DMS53 treated with DMSO at 0.1 percent for 48 hours (cell line): ENCODE measurements at regions not wholly inside any gene's neighbourhood (a gene's known extent, or its start where the extent isn't known, plus 50 kb on each side); places are given as distances from the start of the nearest gene placed in this dataset.

Experiments
- DNase-seq: peaks from one replicate; lab custom pipeline; 2025; ENCODE audit not compliant: unreplicated experiment; lab: John Stamatoyannopoulos, UW

DNA sequence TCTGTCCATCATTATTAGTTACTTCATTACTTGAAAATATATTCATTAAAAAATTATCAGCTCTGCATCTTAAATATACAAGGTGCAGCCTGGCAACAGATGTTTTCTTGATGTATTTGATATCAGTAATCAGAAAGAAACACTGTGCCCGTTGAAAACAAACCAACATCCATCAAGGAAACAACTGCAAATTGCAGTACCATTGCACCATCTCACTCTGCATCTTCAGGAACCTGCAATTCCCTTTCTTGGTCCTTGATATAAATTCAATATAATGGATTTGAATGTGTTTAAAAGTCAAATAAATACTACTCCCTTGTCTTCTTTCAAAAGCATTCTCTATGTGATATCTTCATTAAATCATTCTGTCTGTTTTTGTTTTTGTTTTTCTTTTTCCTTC, 1131.2 kb downstream of the FAM181B start:
- DNase-seq, result no peak

DNA sequence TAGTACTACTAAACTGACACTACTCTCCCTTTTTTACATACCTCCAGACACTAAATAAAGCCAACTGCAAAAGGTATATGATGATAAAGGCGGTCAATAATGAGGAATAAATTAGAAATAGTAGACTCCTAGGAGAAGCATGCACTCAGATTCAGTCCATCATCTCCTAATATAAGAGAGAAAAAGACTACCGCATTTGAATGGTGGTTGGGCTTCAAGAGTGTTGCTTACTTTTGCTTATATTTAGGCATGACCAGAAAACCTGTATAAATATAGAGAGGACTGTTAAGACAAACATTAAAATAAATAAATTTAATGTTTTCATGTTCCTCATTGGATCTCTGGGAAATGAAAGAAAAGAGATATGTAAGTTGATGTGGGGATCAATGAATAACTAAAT, 1137.0 kb downstream of the FAM181B start:
- peak; percentile 97 for DNase-seq

DNA sequence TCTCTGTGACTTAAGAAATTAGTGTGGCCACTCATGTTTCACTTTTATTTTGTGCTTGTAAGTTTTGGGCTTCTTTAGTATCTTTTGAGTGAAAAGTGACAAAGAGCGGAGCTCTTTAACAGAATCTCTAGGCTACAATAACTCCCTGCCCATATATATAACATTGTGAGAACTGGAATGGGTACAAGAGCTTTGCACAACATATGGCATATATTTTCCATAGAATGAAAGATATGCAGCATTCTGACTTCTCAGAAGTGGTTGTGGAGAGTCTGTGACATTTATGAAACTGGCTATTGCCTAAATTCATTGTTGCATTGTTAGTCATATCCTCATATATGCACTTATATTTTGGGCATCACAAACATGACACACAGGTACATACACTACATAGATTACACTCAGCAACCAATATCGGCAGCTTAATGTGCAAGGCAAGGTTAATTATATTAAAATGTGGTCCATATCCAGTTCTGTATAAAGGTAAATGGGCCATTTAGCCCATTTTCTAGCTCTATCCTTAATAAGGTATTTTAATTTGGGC, 1148.2 kb downstream of the FAM181B start:
- no peak for DNase-seq

DNA sequence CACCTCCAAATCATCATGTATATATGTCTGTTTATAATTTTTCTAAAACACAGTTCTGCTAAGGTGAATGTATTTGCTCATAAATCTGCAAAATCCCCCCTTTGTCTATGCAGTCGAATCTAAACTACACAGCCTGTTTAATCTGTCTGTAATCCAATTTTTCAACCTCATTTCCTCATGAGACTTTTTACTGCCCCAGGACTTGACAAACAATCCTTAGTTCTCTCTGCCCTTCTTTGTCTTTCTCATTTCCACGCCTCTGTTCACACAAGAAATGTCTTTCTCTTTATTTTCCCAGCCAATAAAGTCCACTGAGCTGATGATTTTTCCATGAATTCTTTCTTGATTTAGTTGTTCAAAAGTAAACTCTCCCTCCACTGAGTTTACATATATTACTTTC, 1154.3 kb downstream of the FAM181B start:
- no peak for DNase-seq

DNA sequence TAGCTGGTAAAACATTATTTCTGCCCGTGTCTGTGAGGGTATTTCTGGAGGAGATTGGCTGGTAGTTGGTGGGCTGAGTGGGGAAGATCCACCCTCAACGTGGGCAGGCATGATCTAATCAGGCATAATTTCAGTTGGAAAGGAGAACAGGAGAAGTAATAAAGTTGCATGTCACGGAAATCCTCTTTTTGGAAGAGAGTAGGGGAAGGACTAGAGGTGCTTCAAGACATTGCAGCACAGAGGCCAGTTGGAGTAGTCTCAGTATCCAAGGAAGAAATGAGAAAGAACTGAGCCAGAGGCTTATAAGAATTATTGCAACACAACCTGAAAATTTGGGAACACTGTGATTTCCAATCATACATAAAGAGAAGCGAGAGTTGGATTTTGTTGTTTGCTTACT, 1155.1 kb downstream of the FAM181B start:
- DNase-seq, result no peak

DNA sequence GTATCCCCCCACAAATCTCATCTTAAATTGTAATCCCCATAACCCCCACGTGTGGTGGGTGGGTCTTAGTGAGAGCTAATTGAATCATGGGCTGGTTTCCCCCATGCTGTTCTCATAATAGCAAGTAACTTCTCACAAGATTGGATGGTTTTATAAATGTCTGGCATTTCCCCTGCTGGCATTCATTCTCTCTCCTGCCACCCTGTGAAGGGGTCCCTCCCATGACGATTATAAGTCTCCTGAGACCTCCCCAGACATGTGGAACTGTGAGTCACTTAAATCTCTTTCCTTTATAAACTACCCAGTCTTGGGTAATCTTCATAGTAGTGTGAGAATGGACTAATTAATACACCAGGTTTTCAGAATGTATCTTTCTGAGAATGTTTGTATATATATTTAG, 1159.4 kb downstream of the FAM181B start:
- no peak for DNase-seq

DNA sequence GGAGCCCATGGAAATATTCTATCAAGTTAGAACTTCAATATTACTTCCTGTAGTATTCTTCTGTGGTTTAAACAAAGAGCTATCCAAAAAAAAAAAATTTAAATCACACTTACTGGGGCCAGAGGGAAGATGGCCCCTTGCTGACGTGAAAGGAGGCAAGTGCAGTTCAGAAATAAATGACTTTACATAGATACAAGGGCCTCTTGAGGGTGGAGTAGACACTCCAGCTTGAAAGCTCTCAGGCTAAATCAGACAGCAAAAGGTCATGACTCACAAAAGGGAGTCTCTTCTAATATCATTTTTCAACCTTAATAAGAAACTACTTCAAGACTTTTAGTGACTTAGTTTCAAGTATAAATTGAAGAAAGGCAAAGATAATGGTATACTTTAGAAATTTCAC, 1160.3 kb downstream of the FAM181B start:
- DNase-seq, result peak; percentile 94

DNA sequence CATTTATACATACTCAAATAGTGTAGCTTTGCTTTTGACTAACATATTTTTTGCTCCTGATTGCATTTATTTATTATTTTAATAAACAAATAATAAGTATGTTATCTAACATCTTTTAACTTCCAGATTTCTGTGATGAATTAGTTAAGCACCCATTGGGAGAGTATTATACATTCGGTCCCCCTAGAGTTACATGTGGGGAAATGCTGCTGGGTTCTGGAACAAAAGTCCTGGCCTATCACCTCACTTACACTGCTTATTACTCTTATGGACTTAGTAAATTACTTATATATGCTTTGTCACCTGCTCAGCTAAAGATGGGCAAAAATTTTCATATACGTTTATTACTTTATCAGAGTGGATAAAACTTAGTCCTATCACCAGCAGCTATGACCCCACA, 1163.0 kb downstream of the FAM181B start:
- DNase-seq, result no peak

DNA sequence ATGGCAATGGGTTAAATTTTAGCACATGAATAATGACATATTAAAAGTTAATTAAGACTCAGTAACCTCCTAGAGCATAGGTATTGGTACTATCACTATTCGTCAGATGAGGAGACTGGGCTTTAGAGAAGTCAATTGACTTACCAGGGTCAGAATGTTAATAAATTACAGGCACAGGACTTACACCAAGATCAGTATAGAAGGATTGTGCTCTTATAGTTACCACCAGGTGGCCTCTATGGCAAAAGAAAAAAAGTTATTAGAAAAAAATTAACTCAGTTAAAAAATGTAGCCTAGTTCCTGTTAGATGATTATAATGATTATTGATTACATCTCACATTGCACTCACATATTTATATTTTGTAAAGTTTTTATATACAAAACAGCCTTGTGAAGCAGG, 1163.7 kb downstream of the FAM181B start:
- DNase-seq, result peak; percentile 50

DNA sequence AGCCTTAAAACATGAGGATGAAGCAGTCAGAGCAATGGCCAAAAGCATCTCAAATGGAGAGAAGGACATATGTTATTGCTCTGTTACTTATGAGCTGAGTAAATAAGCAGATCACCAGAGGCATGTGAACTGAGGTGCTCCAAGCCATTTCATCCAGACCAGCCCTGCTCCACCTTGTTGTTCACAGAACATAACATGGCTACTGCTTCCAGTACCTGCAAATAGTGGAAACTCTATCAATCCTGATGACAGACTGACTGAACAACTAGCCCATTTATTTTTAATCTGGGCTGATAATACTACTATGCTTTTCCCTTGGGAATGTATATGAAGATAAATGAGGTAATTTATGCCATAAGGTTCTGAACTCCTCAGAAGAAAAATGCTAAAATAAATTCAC, 1164.7 kb downstream of the FAM181B start:
- no peak for DNase-seq

DNA sequence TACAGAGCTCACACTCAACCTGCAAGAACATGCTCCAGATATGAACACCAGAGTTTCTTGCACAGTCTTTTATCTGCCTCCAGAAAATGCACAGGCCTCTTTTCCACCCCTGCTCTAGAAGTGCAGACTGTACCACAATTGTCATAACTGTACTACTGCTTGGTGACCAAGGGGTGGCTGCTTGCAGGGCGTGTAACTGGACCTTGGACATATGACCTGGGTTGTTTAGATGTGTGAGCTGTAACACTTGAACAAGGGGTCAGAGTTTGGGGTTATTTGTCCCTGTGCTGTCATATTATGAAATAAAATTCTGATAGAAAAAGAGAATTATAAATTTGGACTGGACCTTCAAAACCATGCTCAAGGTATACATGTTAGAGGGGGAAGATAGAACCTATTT, 1185.5 kb downstream of the FAM181B start:
- DNase-seq, result no peak

DNA sequence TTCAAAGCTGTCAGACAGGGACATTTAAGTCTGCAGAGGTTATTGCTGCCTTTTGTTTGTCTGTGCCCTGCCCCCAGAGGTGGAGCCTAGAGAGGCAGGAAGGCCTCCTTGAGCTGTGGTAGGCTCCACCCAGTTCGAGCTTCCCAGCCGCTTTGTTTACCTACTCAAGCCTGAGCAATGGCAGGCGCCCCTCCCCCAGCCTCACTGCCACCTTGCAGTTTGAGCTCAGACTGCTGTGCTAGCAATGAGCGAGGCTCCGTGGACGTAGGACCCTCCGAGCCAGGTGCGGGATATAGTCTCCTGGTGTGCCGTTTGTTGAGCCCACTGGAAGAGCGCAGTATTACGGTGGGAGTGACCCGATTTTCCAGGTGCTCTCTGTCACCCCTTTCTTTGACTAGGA, 1193.9 kb downstream of the FAM181B start:
- DNase-seq, result peak; percentile 33

DNA sequence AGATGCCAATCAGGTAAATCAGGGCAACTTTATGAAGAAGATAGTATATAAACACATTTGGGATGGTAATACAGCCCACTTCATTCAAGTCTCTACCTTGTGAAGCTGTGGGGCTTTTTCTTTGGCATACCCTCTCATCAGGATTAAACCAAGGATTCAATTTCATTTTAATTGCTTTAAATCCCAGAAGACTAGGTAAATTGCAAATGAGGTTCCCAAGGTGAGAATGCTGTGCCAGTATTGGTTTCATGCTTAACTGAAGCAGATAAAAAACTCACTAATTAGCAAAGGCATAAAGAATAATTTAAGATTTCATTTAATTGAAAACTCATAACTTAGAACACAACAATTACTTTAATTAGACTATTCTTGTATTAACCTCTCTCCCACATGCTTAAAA, 1218.1 kb downstream of the FAM181B start:
- no peak for DNase-seq

DNA sequence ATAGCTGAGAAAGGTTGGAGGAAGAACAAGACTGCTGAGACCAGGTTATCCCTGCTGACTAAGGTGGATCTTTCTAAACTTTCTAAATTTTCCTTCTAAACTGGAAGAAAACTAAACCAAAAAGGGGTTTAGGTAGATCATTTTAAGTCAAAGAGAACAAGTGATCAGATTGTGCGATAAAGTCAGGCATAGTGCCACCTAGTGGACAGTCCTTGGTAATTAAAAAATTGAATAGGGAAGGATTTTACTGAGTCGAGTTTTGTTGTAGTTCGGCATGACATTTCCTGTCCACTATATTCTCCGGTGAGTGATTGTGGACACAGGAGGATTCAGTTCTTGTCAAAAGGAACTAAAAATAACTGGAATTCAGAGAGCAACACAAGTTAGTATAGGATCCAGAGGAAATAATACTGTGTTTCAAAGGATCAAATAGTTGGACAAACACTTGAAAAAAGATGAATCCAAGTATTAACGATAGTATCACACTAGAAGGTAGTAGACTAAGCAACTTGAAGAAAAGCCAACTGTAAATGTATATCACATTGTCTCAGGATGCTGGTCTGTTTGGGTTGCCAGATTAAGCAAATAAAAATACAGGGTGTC, 1236.4 kb downstream of the FAM181B start:
- peak; percentile 90 for DNase-seq

DNA sequence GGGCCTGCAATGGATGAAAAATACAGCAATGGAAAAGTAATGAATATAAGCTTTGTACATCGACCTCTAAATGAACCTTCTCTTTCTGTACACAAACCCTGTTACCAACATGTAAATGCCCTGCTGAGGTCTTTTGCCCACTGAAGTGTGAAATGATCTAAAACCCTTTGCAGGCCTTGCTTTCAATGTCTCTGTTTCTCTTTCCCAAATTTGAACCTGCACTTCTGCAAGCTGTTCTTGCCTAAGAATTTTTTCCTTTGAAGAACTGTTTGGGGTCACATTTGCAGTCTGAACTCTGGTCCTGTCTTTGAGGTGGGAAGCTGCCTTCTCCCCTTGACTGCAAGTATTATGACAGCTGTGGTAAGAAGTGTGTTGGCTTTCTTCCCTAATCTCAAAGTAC, 1237.1 kb downstream of the FAM181B start:
- no peak for DNase-seq

DNA sequence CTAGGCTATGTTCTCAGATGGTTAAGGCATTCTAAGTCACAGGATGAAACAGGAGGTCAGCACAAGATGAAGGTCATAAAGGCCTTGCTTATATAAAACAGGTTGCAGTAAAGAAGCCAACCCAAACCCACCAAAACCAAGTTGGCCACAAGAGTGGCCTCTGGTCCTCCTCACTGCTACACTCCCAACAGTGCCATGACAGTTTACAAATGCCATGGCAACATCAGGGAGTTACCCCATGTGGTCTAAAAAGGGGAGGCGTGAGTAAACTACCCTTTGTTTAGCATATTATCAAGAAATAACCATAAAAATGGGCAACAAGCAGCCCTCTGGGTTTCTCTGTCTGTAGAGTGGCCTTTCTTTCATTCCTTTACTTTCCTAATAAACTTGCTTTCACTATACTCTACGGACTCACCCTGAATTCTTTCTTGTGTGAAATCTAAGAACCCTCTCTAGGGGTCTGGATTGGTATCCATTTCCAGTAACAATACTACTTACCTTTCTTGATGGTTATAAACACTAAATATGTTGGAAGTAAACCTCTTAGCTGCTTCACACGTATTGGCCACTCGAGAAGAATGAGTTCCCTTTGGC, 1237.9 kb downstream of the FAM181B start:
- DNase-seq, result no peak

DNA sequence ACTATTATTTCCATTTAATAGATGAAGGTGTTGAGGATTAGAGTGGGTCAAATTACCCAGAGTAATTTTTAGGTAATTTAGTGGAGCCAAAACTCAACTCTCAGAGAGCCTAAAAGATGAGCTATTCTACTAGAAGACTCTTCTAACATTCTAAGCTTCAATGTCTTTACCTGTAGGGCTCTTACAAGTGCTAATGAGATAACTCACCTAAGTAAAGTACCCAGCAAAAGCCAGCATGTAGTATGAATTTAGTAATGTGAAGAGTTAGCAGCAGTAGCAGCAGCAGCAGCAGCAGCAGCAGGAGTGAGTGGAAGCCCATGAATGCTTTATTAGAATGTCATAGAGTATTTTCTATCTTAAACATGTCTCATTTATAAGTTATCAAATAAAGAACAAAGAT, 1239.2 kb downstream of the FAM181B start:
- DNase-seq, result no peak

DNA sequence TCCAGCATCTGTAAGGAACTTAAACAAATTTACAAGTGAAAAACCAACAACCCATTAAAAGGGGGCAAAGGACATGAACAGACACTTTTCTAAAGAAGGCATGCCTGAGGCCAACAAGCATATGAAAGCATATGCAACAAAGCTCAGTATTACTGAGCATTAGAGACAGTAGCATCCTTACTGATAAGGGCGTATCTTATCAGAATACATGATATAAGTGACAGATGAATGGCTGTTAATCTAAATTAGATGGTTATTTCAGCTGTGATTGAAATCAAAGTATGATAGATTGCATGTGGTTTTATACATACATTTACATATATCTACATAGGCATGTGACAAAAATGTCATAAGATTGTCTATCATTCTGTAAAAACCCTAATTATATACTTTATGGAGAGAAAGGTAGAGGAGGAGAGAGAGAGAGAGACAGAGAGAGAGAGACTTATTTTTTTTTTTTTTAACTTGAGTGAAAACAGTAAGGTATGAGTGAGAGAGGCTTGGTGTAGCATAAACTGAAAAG, 1240.7 kb downstream of the FAM181B start:
- DNase-seq, result no peak

DNA sequence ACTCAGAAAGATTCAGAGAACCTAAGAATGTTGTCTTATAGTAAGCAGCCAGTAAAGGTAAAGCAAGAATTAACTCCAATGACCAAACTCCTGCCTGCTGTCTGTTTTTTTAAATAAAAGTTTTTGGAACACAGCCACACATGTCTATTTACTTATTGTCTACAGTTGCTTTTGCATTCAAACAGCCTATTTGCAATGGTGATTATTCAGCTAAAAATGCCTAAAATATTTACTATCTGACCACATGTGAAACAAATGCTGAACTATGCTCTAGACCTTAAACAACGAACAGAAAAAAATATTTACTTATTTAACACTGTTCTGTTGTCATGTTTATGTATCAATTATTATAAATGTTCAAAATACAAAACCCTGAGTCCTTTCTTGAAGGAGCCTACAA, 1246.6 kb downstream of the FAM181B start:
- DNase-seq, result no peak

DNA sequence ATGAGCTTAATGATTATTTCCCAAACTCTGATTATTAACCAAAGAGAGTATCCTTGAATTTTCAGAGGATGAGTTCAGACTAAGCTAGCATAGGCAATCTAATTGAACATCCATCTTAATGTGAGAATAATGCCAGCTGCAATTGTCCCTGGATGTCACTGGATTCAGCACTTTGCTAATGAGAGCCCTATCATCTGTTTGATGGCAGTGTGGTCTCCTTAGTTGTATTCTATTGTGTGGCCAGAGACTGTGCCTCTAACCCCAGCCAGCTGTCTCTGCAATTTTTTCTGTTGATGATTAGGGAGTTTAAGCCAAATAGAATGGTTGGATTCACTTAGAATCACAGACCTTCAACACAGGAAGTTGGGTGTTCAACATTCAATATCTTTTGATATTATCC, 1249.5 kb downstream of the FAM181B start:
- DNase-seq, result no peak

DNA sequence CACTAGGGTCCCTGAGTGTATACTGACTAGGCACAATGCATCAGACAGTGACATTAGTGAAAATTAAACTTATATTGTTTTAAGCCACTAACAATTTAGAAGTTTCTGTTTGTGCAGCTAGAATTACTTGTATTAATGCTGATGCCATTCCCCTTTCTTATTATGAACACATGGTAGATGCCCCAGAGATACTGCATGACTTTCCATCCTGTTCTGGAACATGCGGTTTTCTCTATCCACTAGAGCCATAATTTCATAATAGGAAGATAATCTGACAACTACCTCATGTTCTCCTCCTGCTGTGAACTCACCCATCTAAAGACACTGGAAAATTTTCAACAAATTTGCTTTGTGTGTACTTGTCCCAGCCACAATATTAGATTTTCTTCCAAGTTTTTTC, 1256.4 kb downstream of the FAM181B start:
- DNase-seq, result no peak

DNA sequence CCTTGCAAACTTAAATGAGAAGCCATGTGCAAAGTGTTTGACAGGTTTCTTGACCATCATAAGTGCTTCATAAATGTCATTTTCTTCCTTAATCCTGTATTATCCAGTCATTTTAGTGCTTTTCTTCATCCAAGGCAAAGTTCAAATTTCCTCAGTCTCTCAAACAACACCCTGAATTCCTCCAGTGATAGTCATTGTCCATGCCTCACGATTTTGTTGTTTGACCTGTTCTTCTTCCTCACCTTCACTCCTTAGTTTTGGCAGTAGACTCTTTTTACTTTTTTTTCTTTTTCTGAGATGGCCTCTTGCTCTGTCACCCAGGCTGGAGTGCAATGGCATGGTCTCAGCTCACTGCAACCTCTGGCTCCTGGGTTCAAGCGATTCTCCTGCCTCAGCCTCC, 1257.3 kb downstream of the FAM181B start:
- no peak for DNase-seq

DNA sequence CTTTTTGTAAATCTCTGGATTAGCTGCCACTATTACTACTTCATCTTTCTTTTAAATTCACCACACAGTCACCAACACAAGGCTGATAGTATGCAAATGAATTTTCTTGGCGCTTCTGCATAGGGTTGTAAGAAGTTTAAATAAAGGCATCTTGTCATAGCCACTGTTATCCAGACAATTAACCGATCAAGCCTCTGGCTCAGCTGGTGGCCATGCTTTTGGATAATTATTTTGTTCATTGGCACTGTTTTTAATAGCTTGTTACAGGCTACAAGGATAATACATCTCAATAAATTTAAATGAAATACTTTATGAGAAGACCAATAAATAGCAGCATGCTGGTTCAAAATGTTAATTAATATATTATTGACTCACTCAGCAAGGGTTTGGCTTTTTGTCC, 1261.0 kb downstream of the FAM181B start:
- no peak for DNase-seq
